Medulla oblongata (tissue), 1 donor: ENCODE measurements at regions not wholly inside any gene's neighbourhood (a gene's known extent, or its start where the extent isn't known, plus 50 kb on each side); places are given as distances from the start of the nearest gene placed in this dataset.
"Not testable (repeated sequence)": the region's sequence is repeated elsewhere in the genome, so short reads cannot be mapped to it uniquely, and the experiment has no call there.

Experiments used
- DNase-seq: peaks from one replicate; pipeline ENCODE4 v3.0.0-alpha.2; 2015; ENCODE audit errors: extremely low spot score

GRCh38 chr15:84094720-84095119 is 140.9 kb upstream of the GOLGA6L4 start:
- not testable (repeated sequence) for DNase-seq

GRCh38 chr15:84097053-84097452 is 138.5 kb upstream of the GOLGA6L4 start:
- DNase-seq: not testable (repeated sequence)

DNA sequence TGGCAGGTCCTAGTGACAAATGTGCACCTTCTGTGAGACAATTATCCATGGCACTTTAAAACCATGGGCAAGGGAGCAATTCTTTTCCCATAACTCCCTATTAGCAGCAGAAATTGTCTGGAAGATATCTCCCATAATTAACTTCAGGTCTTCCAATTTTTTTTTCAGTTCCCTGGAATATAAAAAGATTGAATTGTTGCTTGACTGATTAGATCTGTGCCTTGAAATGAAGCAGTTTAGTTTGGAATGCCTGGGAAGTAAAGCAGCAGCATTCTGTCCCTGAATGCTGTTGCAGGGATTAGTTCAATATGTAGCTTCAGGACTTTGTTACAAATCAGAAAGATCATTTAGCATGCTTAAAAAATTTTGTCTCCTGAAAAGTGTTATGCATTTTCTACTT is 137.0 kb upstream of the GOLGA6L4 start:
- no peak for DNase-seq

- DNase-seq: peak; percentile 37
Observed at GRCh38 chr15:84099181-84099580, 136.4 kb upstream of the GOLGA6L4 start.

DNA sequence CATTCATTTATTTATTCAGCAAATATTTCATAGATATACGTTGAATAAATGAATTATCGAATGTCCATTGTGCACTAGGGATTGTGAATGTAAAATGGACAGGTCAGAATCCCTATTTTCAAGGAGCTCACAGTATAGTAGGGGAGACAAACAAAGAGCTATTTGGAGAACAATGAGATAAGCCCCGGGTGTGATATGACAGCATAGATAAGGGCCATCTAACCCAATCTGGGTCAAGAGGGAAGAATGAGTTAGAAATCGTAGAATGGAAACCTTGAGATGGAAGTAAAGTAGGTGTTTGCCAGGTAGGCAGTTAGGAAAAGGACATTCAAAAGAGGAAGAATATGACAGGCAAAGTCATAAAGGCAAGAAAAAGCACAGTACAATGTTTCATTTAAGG is 132.2 kb upstream of the GOLGA6L4 start:
- no peak for DNase-seq

DNA sequence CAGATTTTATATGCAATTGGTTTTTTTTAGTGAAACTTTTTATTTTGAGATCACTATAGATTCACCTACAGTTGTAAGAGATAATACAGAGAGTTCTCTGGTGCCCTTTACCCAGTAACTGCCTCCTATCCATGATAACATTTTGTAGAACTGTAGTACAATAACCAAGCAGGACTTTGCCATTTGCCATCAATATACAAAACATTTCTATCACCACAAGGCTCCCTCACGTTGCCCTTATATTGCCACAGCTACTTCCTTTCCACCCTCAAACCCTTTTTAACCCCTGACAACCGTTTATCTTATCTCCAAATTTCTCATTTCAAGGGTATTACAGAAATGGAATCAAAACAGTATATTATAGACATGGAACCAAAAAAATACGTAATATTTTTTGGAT is 130.7 kb upstream of the GOLGA6L4 start:
- no peak for DNase-seq

- no peak for DNase-seq
Observed at GRCh38 chr15:84108728-84109127, 126.8 kb upstream of the GOLGA6L4 start.

DNA sequence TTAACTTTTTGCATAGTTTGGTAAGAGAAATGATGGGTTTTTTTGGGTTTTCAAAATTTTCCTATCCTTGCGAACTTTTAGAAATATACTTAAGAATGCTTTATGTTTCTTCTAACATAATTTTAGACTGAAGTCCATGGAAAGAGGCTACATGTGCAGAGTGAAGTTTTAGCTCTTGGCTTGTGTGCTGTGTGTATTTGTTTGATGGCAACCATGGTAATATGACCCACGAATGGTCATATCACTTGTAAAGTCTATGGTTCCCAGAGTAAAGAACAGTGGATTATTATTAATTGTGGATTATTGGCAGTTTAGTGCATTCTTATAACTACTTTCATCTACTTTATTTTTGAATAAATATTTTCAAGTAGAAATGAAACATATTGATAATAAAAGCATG is 124.0 kb upstream of the GOLGA6L4 start:
- DNase-seq: no peak

- no peak for DNase-seq
Observed at GRCh38 chr15:84112025-84112424, 123.5 kb upstream of the GOLGA6L4 start.

DNA sequence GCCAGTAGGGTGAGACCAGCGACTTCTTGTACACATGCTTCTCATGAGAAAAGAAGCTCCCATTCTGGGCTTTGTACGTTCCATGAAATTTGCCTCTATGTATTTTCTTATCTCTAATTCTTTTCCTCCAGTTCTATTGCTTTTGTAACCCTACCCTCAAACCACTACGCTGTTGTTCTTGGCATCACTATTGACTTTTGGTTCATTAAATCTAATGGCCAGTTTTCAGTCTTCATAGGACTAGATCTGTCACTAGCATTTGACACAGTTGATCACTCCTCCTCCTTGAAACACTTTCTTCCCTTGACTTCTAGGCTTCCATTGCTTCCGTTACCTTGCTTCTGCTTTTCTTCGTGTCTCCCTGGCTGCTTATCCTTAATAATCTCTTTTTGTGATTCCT is 121.7 kb upstream of the GOLGA6L4 start:
- no peak for DNase-seq

GRCh38 chr15:84114680-84115079 is 120.9 kb upstream of the GOLGA6L4 start:
- DNase-seq: not testable (repeated sequence)

- DNase-seq: not testable (repeated sequence)
Observed at GRCh38 chr15:84119351-84119750, 116.2 kb upstream of the GOLGA6L4 start.

- not testable (repeated sequence) for DNase-seq
Observed at GRCh38 chr15:84120903-84121302, 114.7 kb upstream of the GOLGA6L4 start.

- DNase-seq: not testable (repeated sequence)
Observed at GRCh38 chr15:84128706-84129105, 106.9 kb upstream of the GOLGA6L4 start.

GRCh38 chr15:84130098-84130831 is 105.3 kb upstream of the GOLGA6L4 start:
- DNase-seq: not testable (repeated sequence)

DNA sequence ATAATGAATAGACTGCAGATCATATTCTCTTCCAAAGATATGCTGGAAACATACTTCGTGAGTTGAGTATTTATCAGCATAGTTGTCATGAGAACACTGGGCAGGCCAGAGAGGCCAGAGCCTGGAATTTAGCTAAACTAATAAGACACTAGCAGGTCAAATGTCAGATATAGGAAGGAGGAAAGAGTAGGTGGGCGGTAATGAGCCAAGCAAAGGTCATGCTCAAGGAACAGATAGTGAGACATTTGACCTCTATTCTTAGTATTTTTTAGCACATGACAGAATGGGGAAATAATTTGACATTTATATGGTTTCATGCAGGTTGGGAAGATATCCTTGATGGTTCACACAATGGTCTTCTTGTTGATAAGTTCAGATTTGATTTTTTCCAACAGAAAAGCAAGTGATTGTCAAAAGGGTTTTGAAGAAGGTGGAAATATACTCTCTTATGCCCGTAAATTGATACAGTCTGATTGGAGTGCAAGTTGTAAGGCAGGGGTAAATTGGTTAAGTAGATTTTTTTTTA is 99.6 kb upstream of the GOLGA6L4 start:
- not testable (repeated sequence) for DNase-seq

DNA sequence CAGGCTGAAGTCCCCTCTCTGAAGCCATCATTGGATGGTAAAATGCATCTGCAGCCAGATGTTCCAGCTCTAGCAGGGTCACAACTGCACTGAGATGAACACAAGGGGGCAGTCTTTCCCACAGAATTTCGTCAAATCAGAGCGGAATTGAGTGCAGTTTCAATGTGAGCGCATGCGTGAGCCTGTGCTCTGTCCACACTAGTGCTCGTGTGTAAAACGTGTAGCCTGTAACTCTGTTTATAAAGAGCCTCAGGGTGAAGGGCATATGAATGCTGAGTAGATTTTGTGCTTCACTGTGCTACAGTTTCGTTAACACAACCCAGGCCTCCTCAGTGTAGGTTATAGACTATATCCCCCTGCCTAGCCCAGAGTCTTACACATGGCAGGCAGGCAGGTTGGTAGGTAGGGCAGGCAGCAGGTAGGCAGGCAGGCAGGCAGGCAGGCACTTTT is 92.7 kb upstream of the GOLGA6L4 start:
- peak; percentile 91 for DNase-seq

- no peak for DNase-seq
Observed at GRCh38 chr15:84143753-84144314, 91.7 kb upstream of the GOLGA6L4 start.

GRCh38 chr15:84144946-84145345 is 90.6 kb upstream of the GOLGA6L4 start:
- DNase-seq: not testable (repeated sequence)

DNA sequence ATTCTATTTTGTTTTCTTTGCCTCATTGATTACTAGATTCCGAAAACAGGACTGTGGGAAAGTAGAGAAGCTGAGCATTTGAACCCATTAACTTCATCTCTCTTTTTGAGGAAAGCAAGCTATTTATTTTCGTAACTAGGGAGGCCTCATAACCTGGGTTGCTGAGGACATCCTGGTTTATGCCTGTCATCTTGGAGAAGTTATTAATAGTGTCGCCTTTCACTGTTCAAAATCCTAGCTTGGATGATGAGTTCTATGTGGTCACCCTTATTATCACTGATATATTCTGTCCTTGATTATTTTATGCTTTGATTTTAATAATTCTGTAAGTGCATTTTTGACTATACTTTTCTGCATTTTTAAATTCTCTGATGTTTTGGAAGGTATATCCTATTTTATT is 89.3 kb upstream of the GOLGA6L4 start:
- not testable (repeated sequence) for DNase-seq

GRCh38 chr15:84147307-84147706 is 88.3 kb upstream of the GOLGA6L4 start:
- DNase-seq: not testable (repeated sequence)

DNA sequence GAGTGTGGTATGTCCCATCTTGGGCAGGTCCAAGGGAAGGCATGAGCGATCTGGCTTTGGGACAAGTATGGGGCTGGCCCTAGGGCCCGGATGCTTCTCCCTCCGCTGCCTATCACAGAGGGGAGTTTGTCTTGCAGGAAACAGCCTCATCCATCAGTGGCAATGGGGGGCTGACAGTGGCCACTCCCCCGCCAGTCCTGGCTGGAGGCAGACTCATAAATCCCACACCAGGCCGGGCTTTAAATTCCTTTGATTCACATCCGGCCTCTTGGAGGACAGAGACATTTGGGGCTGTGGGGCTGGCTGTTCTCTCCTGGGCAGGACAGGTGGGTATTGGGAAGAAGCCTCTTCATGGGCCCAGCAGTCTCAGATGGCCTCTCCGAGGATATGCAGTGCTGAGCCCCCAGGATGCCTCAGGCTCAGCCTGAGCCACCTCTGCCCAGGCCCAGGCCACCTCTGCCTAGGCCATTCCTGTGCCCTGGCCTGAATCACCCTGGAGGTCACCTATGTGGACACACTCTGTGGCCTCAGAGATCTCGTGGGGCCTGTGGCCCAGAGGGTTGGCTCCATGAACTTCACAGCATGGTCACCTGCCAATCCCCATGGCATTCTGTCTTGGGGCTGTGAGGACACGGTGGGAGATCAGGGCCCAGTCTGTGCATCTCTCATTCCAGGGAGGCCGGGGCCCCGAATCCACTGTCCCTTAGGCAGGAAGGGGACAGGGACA is 84.2 kb upstream of the GOLGA6L4 start:
- DNase-seq: no peak
